Nephron progenitor cell (in vitro differentiated cells): ENCODE measurements at regions not wholly inside any gene's neighbourhood (a gene's known extent, or its start where the extent isn't known, plus 50 kb on each side); places are given as distances from the start of the nearest gene placed in this dataset.

Source experiments
- DNase-seq: peaks from one replicate; pipeline ENCODE4 v3.0.0; 2021
- H3K27ac Mint-ChIP-seq: 2 replicates; pipeline ENCODE4 v1.8.0; 2021; ENCODE audit warnings: mild to moderate bottlenecking, moderate library complexity, mixed read lengths
- H3K27me3 Mint-ChIP-seq: 2 replicates; pipeline ENCODE4 v1.8.0; 2021; ENCODE audit warnings: mild to moderate bottlenecking, low read depth, mixed read lengths; ENCODE audit not compliant: poor library complexity
- H3K36me3 Mint-ChIP-seq: 2 replicates; pipeline ENCODE4 v1.8.0; 2021; ENCODE audit warnings: low read depth, mixed read lengths
- H3K4me1 Mint-ChIP-seq: 2 replicates; pipeline ENCODE4 v1.8.0; 2021; ENCODE audit warnings: mixed read lengths
- H3K4me3 Mint-ChIP-seq: 2 replicates; pipeline ENCODE4 v1.8.0; 2021; ENCODE audit warnings: mild to moderate bottlenecking, moderate library complexity, mixed read lengths
- H3K9me3 Mint-ChIP-seq: 2 replicates; pipeline ENCODE4 v1.8.0; 2021; ENCODE audit warnings: mild to moderate bottlenecking, moderate library complexity, mixed read lengths
- CTCF ChIP-seq: fragments of 200-600 bp; sonication (generic); IDR thresholded peaks from 2 replicates; pipeline ENCODE4 v1.5.0; 2021; ENCODE audit warnings: antibody characterized with exemption

- DNase-seq, result no peak
- Mint-ChIP-seq H3K27ac (no peak overlapping the region), H3K27me3 (peaks cover 2% of the 10 kb centered on the region), H3K4me1 (no peaks in the 10 kb centered on the region), H3K9me3 (no peaks in the 10 kb centered on the region), H3K4me3 (no peak overlapping the region), H3K36me3 (no peaks in the 10 kb centered on the region)
- TF ChIP-seq CTCF, result no peak
Measured at GRCh38 chr5:63125392-63125791, 546.8 kb downstream of the LRRC70 start.

GRCh38 chr5:63124266-63124665, 545.6 kb downstream of the LRRC70 start:
- H3K9me3 Mint-ChIP-seq, result no peaks in the 10 kb centered on the region
- no peaks in the 10 kb centered on the region for H3K4me1 Mint-ChIP-seq
- peaks cover 2% of the 10 kb centered on the region for H3K27me3 Mint-ChIP-seq
- no peak for DNase-seq
- H3K36me3 Mint-ChIP-seq, result no peaks in the 10 kb centered on the region
- no peak for TF ChIP-seq CTCF
- no peak overlapping the region for H3K4me3 Mint-ChIP-seq
- H3K27ac Mint-ChIP-seq, result no peak overlapping the region

- DNase-seq, result no peak
- TF ChIP-seq CTCF, result no peak
- Mint-ChIP-seq H3K4me3 (no peak overlapping the region), H3K4me1 (no peaks in the 10 kb centered on the region), H3K36me3 (no peaks in the 10 kb centered on the region), H3K27me3 (peaks cover 2% of the 10 kb centered on the region), H3K27ac (no peak overlapping the region), H3K9me3 (no peaks in the 10 kb centered on the region)
Measured at GRCh38 chr5:63121471-63121870, 542.9 kb downstream of the LRRC70 start.

- Mint-ChIP-seq H3K9me3 (no peaks in the 10 kb centered on the region), H3K27ac (no peak overlapping the region), H3K4me1 (no peaks in the 10 kb centered on the region), H3K27me3 (peaks cover 2% of the 10 kb centered on the region), H3K4me3 (no peak overlapping the region), H3K36me3 (no peaks in the 10 kb centered on the region)
- no peak for TF ChIP-seq CTCF
- no peak for DNase-seq
Measured at GRCh38 chr5:63118221-63118620, 539.6 kb downstream of the LRRC70 start.

- no peaks in the 10 kb centered on the region for H3K4me1 Mint-ChIP-seq
- TF ChIP-seq CTCF, result no peak
- H3K36me3 Mint-ChIP-seq, result no peaks in the 10 kb centered on the region
- DNase-seq, result no peak
- H3K27ac Mint-ChIP-seq, result no peak overlapping the region
- peaks cover 4% of the 10 kb centered on the region for H3K27me3 Mint-ChIP-seq
- no peak overlapping the region for H3K4me3 Mint-ChIP-seq
- no peaks in the 10 kb centered on the region for H3K9me3 Mint-ChIP-seq
Measured at GRCh38 chr5:63111891-63112290, 533.3 kb downstream of the LRRC70 start.

GRCh38 chr5:63101870-63102269, 523.3 kb downstream of the LRRC70 start:
- no peaks in the 10 kb centered on the region for H3K36me3 Mint-ChIP-seq

More at GRCh38 chr5:63101870-63102269, 523.3 kb downstream of the LRRC70 start:
- Mint-ChIP-seq H3K27ac (no peak overlapping the region), H3K4me3 (no peak overlapping the region), H3K27me3 (no peaks in the 10 kb centered on the region), H3K9me3 (no peaks in the 10 kb centered on the region), H3K4me1 (no peaks in the 10 kb centered on the region)
- DNase-seq, result no peak
- TF ChIP-seq CTCF, result no peak
